ENCODE measurements at regions not wholly inside any gene's neighbourhood (a gene's known extent, or its start where the extent isn't known, plus 50 kb on each side); places are given as distances from the start of the nearest gene placed in this dataset.

GRCh38 chr13:70817576-70817975, 709.3 kb upstream of the KLHL1 start:
- intact Hi-C loops (cut with DNase I) = no loop called here
- TF ChIP-seq, protein P1, sequence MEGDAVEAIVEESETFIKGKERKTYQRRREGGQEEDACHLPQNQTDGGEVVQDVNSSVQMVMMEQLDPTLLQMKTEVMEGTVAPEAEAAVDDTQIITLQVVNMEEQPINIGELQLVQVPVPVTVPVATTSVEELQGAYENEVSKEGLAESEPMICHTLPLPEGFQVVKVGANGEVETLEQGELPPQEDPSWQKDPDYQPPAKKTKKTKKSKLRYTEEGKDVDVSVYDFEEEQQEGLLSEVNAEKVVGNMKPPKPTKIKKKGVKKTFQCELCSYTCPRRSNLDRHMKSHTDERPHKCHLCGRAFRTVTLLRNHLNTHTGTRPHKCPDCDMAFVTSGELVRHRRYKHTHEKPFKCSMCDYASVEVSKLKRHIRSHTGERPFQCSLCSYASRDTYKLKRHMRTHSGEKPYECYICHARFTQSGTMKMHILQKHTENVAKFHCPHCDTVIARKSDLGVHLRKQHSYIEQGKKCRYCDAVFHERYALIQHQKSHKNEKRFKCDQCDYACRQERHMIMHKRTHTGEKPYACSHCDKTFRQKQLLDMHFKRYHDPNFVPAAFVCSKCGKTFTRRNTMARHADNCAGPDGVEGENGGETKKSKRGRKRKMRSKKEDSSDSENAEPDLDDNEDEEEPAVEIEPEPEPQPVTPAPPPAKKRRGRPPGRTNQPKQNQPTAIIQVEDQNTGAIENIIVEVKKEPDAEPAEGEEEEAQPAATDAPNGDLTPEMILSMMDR (IDR thresholded peaks at IDR 0.05) = no peak
- no peak for TF ChIP-seq POLR2A (IDR thresholded peaks at IDR 0.05)
- WGBS, 4 donors = 72 to 83% (median 78%) methylated on average over 2 of the region's 2 CpGs
- Histone ChIP-seq H3K9me3 (replicated peaks in 1 of 3) (no peaks in the 10 kb centered on the region), H3K36me3 (replicated peaks in 1 of 2) (no peaks in the 10 kb centered on the region), H3K4me3 (no peak overlapping the region), H3K27me3 (no peaks in the 10 kb centered on the region), H3K4me1 (replicated peaks in 1 of 2) (no peaks in the 10 kb centered on the region), H3K27ac (no peak overlapping the region)
- DNase-seq = no peak

DNA sequence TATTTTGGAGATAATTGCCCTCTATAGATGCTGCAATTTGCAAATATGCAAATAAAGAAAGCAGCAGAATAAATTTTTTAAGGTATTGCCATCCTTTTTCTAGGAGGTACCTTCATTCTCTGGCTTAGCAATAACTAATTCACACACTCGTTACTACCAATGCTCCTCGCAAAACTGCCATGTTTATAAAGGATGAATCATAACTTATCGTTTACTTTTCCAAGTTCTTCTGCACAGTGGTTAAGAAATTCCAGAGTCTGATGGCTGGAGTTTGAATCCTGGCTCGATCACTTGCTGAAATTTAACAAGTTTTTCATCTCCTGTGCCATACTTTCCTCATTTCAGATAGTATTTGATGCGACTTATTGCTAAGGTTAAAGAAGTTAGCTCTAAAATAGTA, 708.6 kb upstream of the KLHL1 start:
- Histone ChIP-seq H3K4me1 (replicated peaks in 1 of 2) (no peaks in the 10 kb centered on the region), H3K9me3 (replicated peaks in 1 of 3) (no peaks in the 10 kb centered on the region), H3K27me3 (no peaks in the 10 kb centered on the region), H3K27ac (no peak overlapping the region), H3K4me3 (no peak overlapping the region), H3K36me3 (replicated peaks in 1 of 2) (no peaks in the 10 kb centered on the region)
- TF ChIP-seq, protein P1 (IDR thresholded peaks at IDR 0.05) = no peak
- TF ChIP-seq POLR2A (IDR thresholded peaks at IDR 0.05) = no peak
- DNase-seq = no peak
- intact Hi-C loops (cut with DNase I) = no loop called here
- WGBS, 4 donors = 72 to 83% (median 79%) methylated on average over 5 of the region's 5 CpGs

DNA sequence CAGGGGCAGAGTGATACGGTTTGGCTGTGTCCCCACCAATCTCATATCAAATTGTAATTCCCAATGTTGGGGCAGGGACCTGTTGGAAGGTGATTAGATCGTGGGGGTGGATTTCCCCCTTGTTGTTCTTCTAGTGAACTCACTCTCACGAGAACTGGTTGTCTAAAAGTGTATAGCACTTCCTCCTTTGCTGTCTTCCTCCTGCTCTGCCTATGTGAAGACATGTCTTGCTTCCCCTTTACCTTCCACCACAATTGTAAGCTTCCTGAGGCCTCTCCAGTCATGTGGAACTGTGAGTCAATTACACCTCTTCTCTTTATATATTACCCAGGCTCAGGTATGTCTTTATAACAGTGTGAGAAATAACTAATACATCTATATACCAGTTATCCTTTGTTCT, 706.4 kb upstream of the KLHL1 start:
- H3K36me3 ChIP-seq (replicated peaks in 1 of 2) = no peaks in the 10 kb centered on the region
- no peak for DNase-seq
- TF ChIP-seq, protein P1 (IDR thresholded peaks at IDR 0.05) = no peak
- TF ChIP-seq POLR2A (IDR thresholded peaks at IDR 0.05) = no peak
- H3K4me3 ChIP-seq = no peak overlapping the region
- WGBS, 4 donors = 67 to 78% (median 69%) methylated on average over 3 of the region's 3 CpGs
- no peak overlapping the region for H3K27ac ChIP-seq
- no peaks in the 10 kb centered on the region for H3K4me1 ChIP-seq (replicated peaks in 1 of 2)
- H3K27me3 ChIP-seq = no peaks in the 10 kb centered on the region
- intact Hi-C loops (cut with DNase I) = no loop called here
- H3K9me3 ChIP-seq (replicated peaks in 1 of 3) = no peaks in the 10 kb centered on the region

DNA sequence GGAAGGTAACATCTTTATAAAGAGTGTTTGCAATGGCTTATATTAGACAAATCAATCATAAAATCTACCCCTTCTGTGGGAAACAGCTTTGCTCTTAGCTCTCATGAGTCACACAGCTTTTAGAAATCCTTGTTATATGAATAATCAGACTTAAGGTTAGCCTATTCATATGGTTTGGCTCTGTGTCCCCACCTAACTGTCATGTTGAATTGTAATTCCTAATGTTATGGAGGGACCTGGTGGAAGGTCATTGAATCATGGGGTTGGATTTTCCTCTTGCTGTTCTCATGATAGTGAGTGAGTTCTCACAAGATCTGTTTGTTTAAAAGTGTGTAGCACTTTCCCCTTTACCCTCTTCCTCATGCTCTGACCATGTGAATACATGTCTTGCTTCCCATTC, 704.2 kb upstream of the KLHL1 start:
- Histone ChIP-seq H3K9me3 (replicated peaks in 1 of 3) (no peaks in the 10 kb centered on the region), H3K4me3 (no peak overlapping the region), H3K27me3 (no peaks in the 10 kb centered on the region), H3K36me3 (replicated peaks in 1 of 2) (no peaks in the 10 kb centered on the region), H3K4me1 (replicated peaks in 1 of 2) (no peaks in the 10 kb centered on the region), H3K27ac (no peak overlapping the region)
- TF ChIP-seq POLR2A (IDR thresholded peaks at IDR 0.05) = no peak
- TF ChIP-seq, protein P1 (IDR thresholded peaks at IDR 0.05) = no peak
- intact Hi-C loops (cut with DNase I) = no loop called here
- no peak for DNase-seq
